ENCODE measurements at regions not wholly inside any gene's neighbourhood (a gene's known extent, or its start where the extent isn't known, plus 50 kb on each side); places are given as distances from the start of the nearest gene placed in this dataset.

GRCh38 chr7:19403691-19404090, 258.5 kb upstream of the FERD3L start:
- no peak for TF ChIP-seq CTCF (IDR thresholded peaks at IDR 0.05; ENCODE audit: low read depth, low read length, poor library complexity, severe bottlenecking)
- no peak for TF ChIP-seq EZH2phosphoT487 (IDR thresholded peaks at IDR 0.05; ENCODE audit: borderline replicate concordance, low read length)

Data from DOHH2 (cell line).